ENCODE measurements at regions not wholly inside any gene's neighbourhood (a gene's known extent, or its start where the extent isn't known, plus 50 kb on each side); places are given as distances from the start of the nearest gene placed in this dataset.

DNA sequence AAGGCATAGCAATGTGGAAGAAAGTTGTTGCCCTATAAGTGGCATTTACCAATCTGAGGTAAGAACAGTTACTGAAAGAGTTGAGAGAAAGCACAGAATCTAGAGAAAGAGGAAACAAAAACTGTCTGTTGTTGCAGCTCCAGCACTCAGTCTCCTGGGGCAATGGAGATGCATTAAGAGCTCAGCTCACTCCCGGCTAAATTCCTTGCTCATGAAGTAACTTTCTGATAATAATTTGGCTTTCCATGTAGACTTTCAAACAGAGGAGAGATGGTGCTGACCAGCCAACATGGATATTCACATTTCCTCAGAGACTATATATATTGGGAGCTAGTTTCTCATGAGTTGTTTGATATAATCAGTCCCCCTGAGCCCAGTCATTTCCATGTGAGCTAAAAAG, 135.3 kb downstream of the GDAP2 start:
- WGBS, 2 donors: 32 to 42% methylated on average over 1 of the region's 1 CpG
- DNase-seq (ENCODE audit: low spot score in 2 of 2): no peak
- TF ChIP-seq, protein P1, sequence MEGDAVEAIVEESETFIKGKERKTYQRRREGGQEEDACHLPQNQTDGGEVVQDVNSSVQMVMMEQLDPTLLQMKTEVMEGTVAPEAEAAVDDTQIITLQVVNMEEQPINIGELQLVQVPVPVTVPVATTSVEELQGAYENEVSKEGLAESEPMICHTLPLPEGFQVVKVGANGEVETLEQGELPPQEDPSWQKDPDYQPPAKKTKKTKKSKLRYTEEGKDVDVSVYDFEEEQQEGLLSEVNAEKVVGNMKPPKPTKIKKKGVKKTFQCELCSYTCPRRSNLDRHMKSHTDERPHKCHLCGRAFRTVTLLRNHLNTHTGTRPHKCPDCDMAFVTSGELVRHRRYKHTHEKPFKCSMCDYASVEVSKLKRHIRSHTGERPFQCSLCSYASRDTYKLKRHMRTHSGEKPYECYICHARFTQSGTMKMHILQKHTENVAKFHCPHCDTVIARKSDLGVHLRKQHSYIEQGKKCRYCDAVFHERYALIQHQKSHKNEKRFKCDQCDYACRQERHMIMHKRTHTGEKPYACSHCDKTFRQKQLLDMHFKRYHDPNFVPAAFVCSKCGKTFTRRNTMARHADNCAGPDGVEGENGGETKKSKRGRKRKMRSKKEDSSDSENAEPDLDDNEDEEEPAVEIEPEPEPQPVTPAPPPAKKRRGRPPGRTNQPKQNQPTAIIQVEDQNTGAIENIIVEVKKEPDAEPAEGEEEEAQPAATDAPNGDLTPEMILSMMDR (IDR thresholded peaks at IDR 0.05): no peak
- no peak for TF ChIP-seq POLR2A (IDR thresholded peaks at IDR 0.05)
- intact Hi-C loops (cut with DNase I; ENCODE audit: low total_unique reads): no loop called here
- no peak overlapping the region for H3K4me3 ChIP-seq (ENCODE audit: low read depth, poor library complexity, severe bottlenecking)

DNA sequence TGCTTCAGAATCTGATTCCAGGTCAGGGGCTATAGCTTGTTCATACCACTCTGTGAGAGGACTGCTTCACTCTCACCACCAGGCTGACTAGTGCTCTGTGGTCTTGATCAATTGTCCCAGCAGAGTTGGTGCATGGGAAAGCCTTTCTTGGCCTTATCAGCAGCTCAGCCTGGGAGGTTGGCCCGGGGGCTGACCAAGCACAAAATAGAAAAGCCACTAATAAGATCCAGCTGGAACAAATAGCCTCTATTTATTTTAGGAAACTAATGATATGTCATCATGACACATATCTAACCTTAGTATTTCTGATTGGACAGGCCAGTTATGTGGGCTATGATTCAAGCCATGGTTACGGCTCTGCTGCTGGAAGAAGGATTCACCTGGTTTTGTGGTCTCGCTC, 134.2 kb downstream of the GDAP2 start:
- H3K4me3 ChIP-seq (ENCODE audit: low read depth, poor library complexity, severe bottlenecking): no peak overlapping the region
- 60 to 66% methylated on average over 3 of the region's 3 CpGs for WGBS, 2 donors
- no peak for TF ChIP-seq POLR2A (IDR thresholded peaks at IDR 0.05)
- TF ChIP-seq, protein P1 (IDR thresholded peaks at IDR 0.05): no peak
- no peak for DNase-seq (ENCODE audit: low spot score in 2 of 2)
- intact Hi-C loops (cut with DNase I; ENCODE audit: low total_unique reads): no loop called here

DNA sequence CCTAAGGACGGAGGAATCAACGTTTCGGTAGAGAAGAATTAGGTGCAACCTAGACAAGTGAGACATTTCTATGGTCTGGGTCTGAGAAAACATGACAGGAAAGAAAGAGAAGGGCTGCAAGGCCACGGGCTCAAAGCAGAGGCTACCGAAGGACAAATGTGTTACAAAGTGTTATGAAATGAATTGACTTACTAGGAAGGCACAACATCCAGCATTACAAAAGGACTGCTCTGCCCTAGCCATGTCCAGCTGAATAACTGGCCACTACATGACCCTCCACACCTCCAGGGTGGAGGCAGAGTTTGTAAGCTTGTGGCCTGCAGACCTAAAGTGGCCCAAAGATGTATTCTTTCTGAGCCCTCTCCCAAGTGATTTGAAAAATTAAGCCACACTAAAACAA, 133.6 kb downstream of the GDAP2 start:
- no peak for TF ChIP-seq POLR2A (IDR thresholded peaks at IDR 0.05)
- TF ChIP-seq, protein P1 (IDR thresholded peaks at IDR 0.05): no peak
- intact Hi-C loops (cut with DNase I; ENCODE audit: low total_unique reads): no loop called here
- DNase-seq (ENCODE audit: low spot score in 2 of 2): no peak
- no peak overlapping the region for H3K4me3 ChIP-seq (ENCODE audit: low read depth, poor library complexity, severe bottlenecking)
- WGBS, 2 donors: 82 to 91% methylated on average over 5 of the region's 5 CpGs

DNA sequence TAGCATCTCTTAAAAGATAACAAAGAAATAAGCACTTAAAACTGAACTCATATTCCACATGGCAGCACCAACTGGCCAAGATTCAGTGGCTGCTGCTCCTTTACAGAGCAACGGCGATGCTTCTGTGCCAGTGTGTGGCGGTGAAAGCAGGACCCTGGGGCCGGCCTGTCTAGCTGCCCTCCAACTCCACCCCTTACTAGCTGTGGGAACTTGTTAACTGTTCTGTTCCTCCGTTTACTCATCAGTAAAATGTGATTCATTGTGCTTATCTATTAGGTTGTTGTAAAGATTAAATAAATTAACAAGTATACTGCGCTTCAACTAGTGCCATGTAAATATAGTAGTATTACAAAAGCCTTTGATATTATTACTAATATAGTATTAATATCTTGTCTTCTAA, 133.2 kb downstream of the GDAP2 start:
- TF ChIP-seq, protein P1 (IDR thresholded peaks at IDR 0.05): no peak
- no peak for TF ChIP-seq POLR2A (IDR thresholded peaks at IDR 0.05)
- no peak overlapping the region for H3K4me3 ChIP-seq (ENCODE audit: low read depth, poor library complexity, severe bottlenecking)
- DNase-seq (ENCODE audit: low spot score in 2 of 2): no peak
- WGBS, 2 donors: 60 to 74% methylated on average over 6 of the region's 6 CpGs
- intact Hi-C loops (cut with DNase I; ENCODE audit: low total_unique reads): no loop called here

GRCh38 chr1:117798550-117798949, 130.9 kb downstream of the GDAP2 start:
- 87% methylated on average over 4 of the region's 4 CpGs for WGBS, 2 donors
- TF ChIP-seq POLR2A (IDR thresholded peaks at IDR 0.05): no peak
- TF ChIP-seq, protein P1 (IDR thresholded peaks at IDR 0.05): no peak
- intact Hi-C loops (cut with DNase I; ENCODE audit: low total_unique reads): no loop called here
- H3K4me3 ChIP-seq (ENCODE audit: low read depth, poor library complexity, severe bottlenecking): no peak overlapping the region
- DNase-seq (ENCODE audit: low spot score in 2 of 2): no peak

- no peak overlapping the region for H3K4me3 ChIP-seq (ENCODE audit: low read depth, poor library complexity, severe bottlenecking)
- intact Hi-C loops (cut with DNase I; ENCODE audit: low total_unique reads): no loop called here
- 42 to 44% methylated on average over 6 of the region's 6 CpGs for WGBS, 2 donors
- TF ChIP-seq POLR2A (IDR thresholded peaks at IDR 0.05): no peak
- TF ChIP-seq, protein P1 (IDR thresholded peaks at IDR 0.05): no peak
- no peak for DNase-seq (ENCODE audit: low spot score in 2 of 2)
Measured at GRCh38 chr1:117802531-117803257, 126.7 kb downstream of the GDAP2 start.

Measured in lower leg skin (tissue), 4 donors.